ENCODE measurements at regions not wholly inside any gene's neighbourhood (a gene's known extent, or its start where the extent isn't known, plus 50 kb on each side); places are given as distances from the start of the nearest gene placed in this dataset.

DNA sequence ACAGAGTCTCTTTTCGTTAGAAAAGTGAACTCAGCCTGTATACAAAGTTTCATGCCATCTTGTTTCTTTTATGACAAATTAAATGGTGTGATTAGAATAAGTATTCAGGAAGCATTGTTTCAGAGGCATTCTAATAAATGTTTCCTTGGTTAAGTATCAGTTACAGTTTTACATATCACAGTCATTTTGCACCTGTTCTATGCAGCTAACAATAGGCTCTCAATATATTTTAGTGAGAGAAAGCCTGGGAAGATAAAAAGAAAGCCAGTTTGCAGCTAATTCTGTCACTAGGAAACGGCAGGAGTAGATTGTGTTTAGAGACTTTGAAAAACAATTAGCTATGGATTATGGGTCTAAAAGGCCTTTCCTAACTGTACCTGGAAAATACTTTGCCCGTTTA lies 252.8 kb downstream of the ZIC1 start:
- TF ChIP-seq POLR2A (IDR thresholded peaks at IDR 0.05) = no peak
- TF ChIP-seq, protein P1, sequence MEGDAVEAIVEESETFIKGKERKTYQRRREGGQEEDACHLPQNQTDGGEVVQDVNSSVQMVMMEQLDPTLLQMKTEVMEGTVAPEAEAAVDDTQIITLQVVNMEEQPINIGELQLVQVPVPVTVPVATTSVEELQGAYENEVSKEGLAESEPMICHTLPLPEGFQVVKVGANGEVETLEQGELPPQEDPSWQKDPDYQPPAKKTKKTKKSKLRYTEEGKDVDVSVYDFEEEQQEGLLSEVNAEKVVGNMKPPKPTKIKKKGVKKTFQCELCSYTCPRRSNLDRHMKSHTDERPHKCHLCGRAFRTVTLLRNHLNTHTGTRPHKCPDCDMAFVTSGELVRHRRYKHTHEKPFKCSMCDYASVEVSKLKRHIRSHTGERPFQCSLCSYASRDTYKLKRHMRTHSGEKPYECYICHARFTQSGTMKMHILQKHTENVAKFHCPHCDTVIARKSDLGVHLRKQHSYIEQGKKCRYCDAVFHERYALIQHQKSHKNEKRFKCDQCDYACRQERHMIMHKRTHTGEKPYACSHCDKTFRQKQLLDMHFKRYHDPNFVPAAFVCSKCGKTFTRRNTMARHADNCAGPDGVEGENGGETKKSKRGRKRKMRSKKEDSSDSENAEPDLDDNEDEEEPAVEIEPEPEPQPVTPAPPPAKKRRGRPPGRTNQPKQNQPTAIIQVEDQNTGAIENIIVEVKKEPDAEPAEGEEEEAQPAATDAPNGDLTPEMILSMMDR (IDR thresholded peaks at IDR 0.05) = no peak
- no peak for TF ChIP-seq EP300 (IDR thresholded peaks at IDR 0.05)
